ENCODE measurements at regions not wholly inside any gene's neighbourhood (a gene's known extent, or its start where the extent isn't known, plus 50 kb on each side); places are given as distances from the start of the nearest gene placed in this dataset.

DNA sequence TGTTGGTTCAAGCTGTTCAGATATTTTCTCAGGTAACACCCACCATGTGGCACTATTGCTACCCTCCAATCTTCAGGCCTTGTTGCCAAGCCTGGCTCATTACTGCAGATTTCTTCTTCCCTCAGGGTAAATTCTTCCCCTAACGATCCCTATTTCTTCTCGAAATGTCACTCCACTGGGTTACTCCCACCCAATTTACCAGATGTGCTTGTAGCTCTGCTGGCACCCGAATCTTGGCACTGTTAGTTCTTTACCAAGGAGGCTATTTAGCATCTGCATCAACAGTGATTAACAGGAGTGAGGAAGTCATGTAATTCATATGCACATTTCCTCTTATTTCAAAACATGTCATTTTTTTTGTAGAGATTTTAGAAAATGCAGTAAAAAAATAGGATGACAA is 217.1 kb upstream of the CYRIA start:
- H3K36me3 ChIP-seq (ENCODE audit: control insufficient read depth in 2 of 2, insufficient read depth in 1 of 2, low read length in 2 of 2), result no peaks in the 10 kb centered on the region
- no peaks in the 10 kb centered on the region for H3K4me1 ChIP-seq (ENCODE audit: control insufficient read depth, insufficient read depth, low read length)
- TF ChIP-seq, protein P1, sequence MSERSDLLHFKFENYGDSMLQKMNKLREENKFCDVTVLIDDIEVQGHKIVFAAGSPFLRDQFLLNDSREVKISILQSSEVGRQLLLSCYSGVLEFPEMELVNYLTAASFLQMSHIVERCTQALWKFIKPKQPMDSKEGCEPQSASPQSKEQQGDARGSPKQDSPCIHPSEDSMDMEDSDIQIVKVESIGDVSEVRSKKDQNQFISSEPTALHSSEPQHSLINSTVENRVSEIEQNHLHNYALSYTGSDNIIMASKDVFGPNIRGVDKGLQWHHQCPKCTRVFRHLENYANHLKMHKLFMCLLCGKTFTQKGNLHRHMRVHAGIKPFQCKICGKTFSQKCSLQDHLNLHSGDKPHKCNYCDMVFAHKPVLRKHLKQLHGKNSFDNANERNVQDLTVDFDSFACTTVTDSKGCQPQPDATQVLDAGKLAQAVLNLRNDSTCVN (tag by site-specific recombination; optimal IDR thresholded peaks at IDR 0.05), result no peak
- no peak for TF ChIP-seq ZNF16 (tag by site-specific recombination; IDR thresholded peaks at IDR 0.05; ENCODE audit: low read depth)
- TF ChIP-seq, protein P2, sequence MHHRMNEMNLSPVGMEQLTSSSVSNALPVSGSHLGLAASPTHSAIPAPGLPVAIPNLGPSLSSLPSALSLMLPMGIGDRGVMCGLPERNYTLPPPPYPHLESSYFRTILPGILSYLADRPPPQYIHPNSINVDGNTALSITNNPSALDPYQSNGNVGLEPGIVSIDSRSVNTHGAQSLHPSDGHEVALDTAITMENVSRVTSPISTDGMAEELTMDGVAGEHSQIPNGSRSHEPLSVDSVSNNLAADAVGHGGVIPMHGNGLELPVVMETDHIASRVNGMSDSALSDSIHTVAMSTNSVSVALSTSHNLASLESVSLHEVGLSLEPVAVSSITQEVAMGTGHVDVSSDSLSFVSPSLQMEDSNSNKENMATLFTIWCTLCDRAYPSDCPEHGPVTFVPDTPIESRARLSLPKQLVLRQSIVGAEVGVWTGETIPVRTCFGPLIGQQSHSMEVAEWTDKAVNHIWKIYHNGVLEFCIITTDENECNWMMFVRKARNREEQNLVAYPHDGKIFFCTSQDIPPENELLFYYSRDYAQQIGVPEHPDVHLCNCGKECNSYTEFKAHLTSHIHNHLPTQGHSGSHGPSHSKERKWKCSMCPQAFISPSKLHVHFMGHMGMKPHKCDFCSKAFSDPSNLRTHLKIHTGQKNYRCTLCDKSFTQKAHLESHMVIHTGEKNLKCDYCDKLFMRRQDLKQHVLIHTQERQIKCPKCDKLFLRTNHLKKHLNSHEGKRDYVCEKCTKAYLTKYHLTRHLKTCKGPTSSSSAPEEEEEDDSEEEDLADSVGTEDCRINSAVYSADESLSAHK (tag by site-specific recombination; IDR thresholded peaks at IDR 0.05), result no peak
- TF ChIP-seq ZNF433 (tag by site-specific recombination; IDR thresholded peaks at IDR 0.05; ENCODE audit: low read depth), result no peak
- no peak for TF ChIP-seq ZNF324 (tag by site-specific recombination; IDR thresholded peaks at IDR 0.05)
- TF ChIP-seq ZNF626 (tag by site-specific recombination; IDR thresholded peaks at IDR 0.05), result no peak
- no peak for TF ChIP-seq ZSCAN16 (tag by site-specific recombination; IDR thresholded peaks at IDR 0.05)
- no peak for TF ChIP-seq HOXD13 (CRISPR knock-in tag; IDR thresholded peaks at IDR 0.05; ENCODE audit: borderline replicate concordance)
- TF ChIP-seq ZNF423 (tag by site-specific recombination; IDR thresholded peaks at IDR 0.05), result no peak
- TF ChIP-seq ZNF302 (tag by site-specific recombination; IDR thresholded peaks at IDR 0.05; ENCODE audit: low read depth), result no peak
- no peak for TF ChIP-seq ZNF785 (tag by site-specific recombination; IDR thresholded peaks at IDR 0.05)
- no peak for TF ChIP-seq ZNF654 (tag by site-specific recombination; IDR thresholded peaks at IDR 0.05; ENCODE audit: low read depth)
- TF ChIP-seq ZNF169 (tag by site-specific recombination; IDR thresholded peaks at IDR 0.05), result no peak
- no peak for TF ChIP-seq ZNF202 (tag by site-specific recombination; IDR thresholded peaks at IDR 0.05; ENCODE audit: borderline replicate concordance)
- TF ChIP-seq ZNF664 (tag by site-specific recombination; IDR thresholded peaks at IDR 0.05), result no peak
- no peak for TF ChIP-seq ZNF350 (tag by site-specific recombination; IDR thresholded peaks at IDR 0.05)
- ChIA-PET POLR2A (no interaction called here), CTCF (no interaction called here)
- no peak overlapping the region for H3K27ac ChIP-seq (ENCODE audit: extremely low read depth, low read depth, low read length)
- no peak overlapping the region for H3K4me3 ChIP-seq (ENCODE audit: low read depth, low read length)
- no peaks in the 10 kb centered on the region for H3K9me3 ChIP-seq (ENCODE audit: control insufficient read depth, insufficient read depth, low read depth, low read length)

DNA sequence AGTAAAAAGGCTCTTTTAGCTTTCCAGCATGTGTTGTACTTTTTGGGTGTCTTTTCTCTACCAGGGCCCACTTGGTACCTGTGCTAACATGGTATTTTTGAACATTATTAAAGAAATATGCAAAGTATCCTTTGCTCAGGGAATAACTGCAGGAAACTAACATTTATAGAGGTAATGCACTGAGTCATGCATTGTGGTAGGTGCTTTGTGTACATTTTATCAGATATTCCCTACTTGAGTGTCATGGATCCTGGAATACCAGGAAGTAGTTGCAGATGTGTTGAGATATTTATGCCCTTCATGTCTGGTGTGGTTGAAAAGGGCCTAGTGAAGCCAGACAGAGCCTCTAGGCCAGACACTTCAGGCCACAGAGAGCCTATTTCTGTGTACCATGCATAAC is 215.5 kb upstream of the CYRIA start:
- Histone ChIP-seq H3K9me3 (ENCODE audit: control insufficient read depth, insufficient read depth, low read depth, low read length) (no peaks in the 10 kb centered on the region), H3K4me1 (ENCODE audit: control insufficient read depth, insufficient read depth, low read length) (no peaks in the 10 kb centered on the region), H3K36me3 (ENCODE audit: control insufficient read depth in 2 of 2, insufficient read depth in 1 of 2, low read length in 2 of 2) (no peaks in the 10 kb centered on the region), H3K4me3 (ENCODE audit: low read depth, low read length) (no peak overlapping the region), H3K27ac (ENCODE audit: extremely low read depth, low read depth, low read length) (no peak overlapping the region)
- ChIA-PET POLR2A (no interaction called here), CTCF (interaction anchor here (0.6 kb wide), 1 partner anchor 1796 kb away, joined by 3 read pairs; no protein-coding TSS in a partner anchor)
- TF ChIP-seq ZNF174 (tag by site-specific recombination; IDR thresholded peaks at IDR 0.05) (no peak), ZNF768 (tag by site-specific recombination; IDR thresholded peaks at IDR 0.05) (no peak), ZNF133 (tag by site-specific recombination; IDR thresholded peaks at IDR 0.05) (no peak), OSR2 (tag by site-specific recombination; IDR thresholded peaks at IDR 0.05) (no peak), ZNF248 (tag by site-specific recombination; IDR thresholded peaks at IDR 0.05) (no peak), ZBTB48 (tag by site-specific recombination; IDR thresholded peaks at IDR 0.05) (no peak), SP3 (tag by site-specific recombination; IDR thresholded peaks at IDR 0.05) (no peak), ZNF366 (tag by site-specific recombination; conservative IDR thresholded peaks at IDR 0.05) (no peak), ZFP41 (tag by site-specific recombination; IDR thresholded peaks at IDR 0.05; ENCODE audit: borderline replicate concordance) (no peak), ZNF701 (tag by site-specific recombination; IDR thresholded peaks at IDR 0.05) (no peak), KLF16 (tag by site-specific recombination; IDR thresholded peaks at IDR 0.05) (no peak), ZNF324 (tag by site-specific recombination; IDR thresholded peaks at IDR 0.05) (no peak), KLF9 (tag by site-specific recombination; IDR thresholded peaks at IDR 0.05; ENCODE audit: low read depth) (no peak), ZNF175 (tag by site-specific recombination; IDR thresholded peaks at IDR 0.05) (no peak), ZNF169 (tag by site-specific recombination; IDR thresholded peaks at IDR 0.05) (no peak), ZFP3 (tag by site-specific recombination; IDR thresholded peaks at IDR 0.05; ENCODE audit: low read depth) (no peak), GLIS1 (tag by site-specific recombination; IDR thresholded peaks at IDR 0.05) (no peak), ZNF596 (tag by site-specific recombination; IDR thresholded peaks at IDR 0.05) (no peak)
- TF ChIP-seq, protein P3, sequence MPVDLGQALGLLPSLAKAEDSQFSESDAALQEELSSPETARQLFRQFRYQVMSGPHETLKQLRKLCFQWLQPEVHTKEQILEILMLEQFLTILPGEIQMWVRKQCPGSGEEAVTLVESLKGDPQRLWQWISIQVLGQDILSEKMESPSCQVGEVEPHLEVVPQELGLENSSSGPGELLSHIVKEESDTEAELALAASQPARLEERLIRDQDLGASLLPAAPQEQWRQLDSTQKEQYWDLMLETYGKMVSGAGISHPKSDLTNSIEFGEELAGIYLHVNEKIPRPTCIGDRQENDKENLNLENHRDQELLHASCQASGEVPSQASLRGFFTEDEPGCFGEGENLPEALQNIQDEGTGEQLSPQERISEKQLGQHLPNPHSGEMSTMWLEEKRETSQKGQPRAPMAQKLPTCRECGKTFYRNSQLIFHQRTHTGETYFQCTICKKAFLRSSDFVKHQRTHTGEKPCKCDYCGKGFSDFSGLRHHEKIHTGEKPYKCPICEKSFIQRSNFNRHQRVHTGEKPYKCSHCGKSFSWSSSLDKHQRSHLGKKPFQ (tag by site-specific recombination; IDR thresholded peaks at IDR 0.05), result no peak
